Upper lobe of left lung (tissue), 6 donors: ENCODE measurements at regions not wholly inside any gene's neighbourhood (a gene's known extent, or its start where the extent isn't known, plus 50 kb on each side); places are given as distances from the start of the nearest gene placed in this dataset.

Experiments used
- ATAC-seq, 2 donors: fragments of 200-7000 bp; cut with Tn5 transposase; one replicate each; pipeline ENCODE4 v1.9.1; 2022; ENCODE audit warnings: mild to moderate bottlenecking in 2 of 2, moderate library complexity in 2 of 2; ENCODE audit not compliant: low FRiP score in 2 of 2
- DNase-seq, 2 donors: peaks; one replicate each; pipeline ENCODE4 v3.0.0-alpha.2; 2019 to 2020
- H3K27ac ChIP-seq, 4 donors: fragments of 200-600 bp; sonication (generic); one replicate each; pipeline ENCODE4 v1.5.1; 2016 to 2019
- H3K27me3 ChIP-seq, 4 donors: fragments of 200-600 bp; sonication (generic); one replicate each; pipeline ENCODE4 v1.5.1; 2017 to 2019
- H3K36me3 ChIP-seq, 4 donors: fragments of 200-600 bp; sonication (generic); one replicate each; pipeline ENCODE4 v1.5.1; 2016 to 2019
- H3K4me1 ChIP-seq, 4 donors: fragments of 200-600 bp; sonication (generic); one replicate each; pipeline ENCODE4 v1.5.1; 2018 to 2019
- H3K4me3 ChIP-seq, 4 donors: fragments of 200-600 bp; sonication (generic); one replicate each; pipeline ENCODE4 v1.5.1; 2017 to 2019; ENCODE audit warnings: mild to moderate bottlenecking in 2 of 4, moderate library complexity in 1 of 4
- H3K9me3 ChIP-seq, 4 donors: fragments of 200-600 bp; sonication (generic); one replicate each; pipeline ENCODE4 v1.5.1; 2018 to 2019
- EP300 ChIP-seq, 4 donors: sonication (generic); formaldehyde crosslinking; IDR thresholded peaks; one replicate each; pipeline ENCODE4 v1.5.1; 2017; ENCODE audit warnings: antibody characterized with exemption in 4 of 4, control low read depth in 2 of 4
- POLR2A ChIP-seq, 4 donors: fragments of 450-650 bp; IDR thresholded peaks; one replicate each; pipeline ENCODE4 v1.5.1; 2016 to 2017; ENCODE audit warnings: antibody characterized with exemption in 4 of 4, mild to moderate bottlenecking in 2 of 4
- POLR2AphosphoS5 ChIP-seq, 2 donors: sonication (generic); formaldehyde crosslinking; IDR thresholded peaks; one replicate each; pipeline ENCODE4 v1.5.1; 2017; ENCODE audit warnings: antibody characterized with exemption in 2 of 2
- WGBS, 2 donors: methylation state at CpG; one replicate each; pipeline ENCODE4 v1.1.5; 2017 to 2018; 5-methylcytosine and 5-hydroxymethylcytosine counted together
- TF ChIP-seq, protein P1 (sequence below), 6 experiments: fragments of 450-650 bp in 4 of 6; fragments of 200-600 bp in 2 of 6; sonication (generic) in 2 of 6; IDR thresholded peaks; one replicate each; pipeline ENCODE4 v1.5.1; 2016 to 2019; ENCODE audit warnings: antibody characterized with exemption in 6 of 6
- donor health status: DM: no; HTN: no; CAD: no; lungs with moderate emphysema.
- donor health status: DM: no; HTN: yes; CAD: no; lungs with severe emphysema.

- no peaks in the 10 kb centered on the region for H3K9me3 ChIP-seq
- WGBS, 2 donors: 81% methylated on average over 3 of the region's 3 CpGs
Measured at GRCh38 chr18:61245276-61245675, 88.0 kb upstream of the CDH20 start.

DNA sequence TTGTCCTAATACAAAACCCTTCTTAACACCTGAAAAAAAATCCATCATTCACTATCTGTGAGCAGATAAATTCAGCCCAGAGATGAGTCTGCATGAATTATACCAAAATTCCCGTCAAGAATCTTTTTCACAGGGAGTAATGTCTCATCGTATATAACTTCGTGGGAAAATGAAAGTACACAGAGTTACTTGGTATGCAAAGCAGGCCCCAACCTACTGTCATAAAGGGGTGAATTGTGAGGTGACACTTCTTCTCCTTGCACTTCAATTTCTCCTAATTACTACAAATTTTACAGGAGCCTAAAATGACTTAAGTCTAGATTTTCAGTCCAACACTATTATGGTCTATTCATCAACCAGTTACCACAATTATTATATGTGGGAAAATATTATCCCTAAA, 84.6 kb upstream of the CDH20 start:
- DNase-seq (no peak), ATAC-seq (no peak)
- H3K9me3 ChIP-seq: no peaks in the 10 kb centered on the region
- WGBS, 2 donors: 73 to 74% methylated on average over 3 of the region's 3 CpGs
- TF ChIP-seq, protein P1, sequence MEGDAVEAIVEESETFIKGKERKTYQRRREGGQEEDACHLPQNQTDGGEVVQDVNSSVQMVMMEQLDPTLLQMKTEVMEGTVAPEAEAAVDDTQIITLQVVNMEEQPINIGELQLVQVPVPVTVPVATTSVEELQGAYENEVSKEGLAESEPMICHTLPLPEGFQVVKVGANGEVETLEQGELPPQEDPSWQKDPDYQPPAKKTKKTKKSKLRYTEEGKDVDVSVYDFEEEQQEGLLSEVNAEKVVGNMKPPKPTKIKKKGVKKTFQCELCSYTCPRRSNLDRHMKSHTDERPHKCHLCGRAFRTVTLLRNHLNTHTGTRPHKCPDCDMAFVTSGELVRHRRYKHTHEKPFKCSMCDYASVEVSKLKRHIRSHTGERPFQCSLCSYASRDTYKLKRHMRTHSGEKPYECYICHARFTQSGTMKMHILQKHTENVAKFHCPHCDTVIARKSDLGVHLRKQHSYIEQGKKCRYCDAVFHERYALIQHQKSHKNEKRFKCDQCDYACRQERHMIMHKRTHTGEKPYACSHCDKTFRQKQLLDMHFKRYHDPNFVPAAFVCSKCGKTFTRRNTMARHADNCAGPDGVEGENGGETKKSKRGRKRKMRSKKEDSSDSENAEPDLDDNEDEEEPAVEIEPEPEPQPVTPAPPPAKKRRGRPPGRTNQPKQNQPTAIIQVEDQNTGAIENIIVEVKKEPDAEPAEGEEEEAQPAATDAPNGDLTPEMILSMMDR (IDR thresholded peaks at IDR 0.05): no peak
- no peak for TF ChIP-seq POLR2AphosphoS5 (IDR thresholded peaks at IDR 0.05)
- no peak for TF ChIP-seq EP300 (IDR thresholded peaks at IDR 0.05)
- no peak for TF ChIP-seq POLR2A (IDR thresholded peaks at IDR 0.05)
- no peaks in the 10 kb centered on the region for H3K4me1 ChIP-seq
- H3K27me3 ChIP-seq: no peaks in the 10 kb centered on the region
- no peaks in the 10 kb centered on the region for H3K36me3 ChIP-seq
- H3K4me3 ChIP-seq: no peak overlapping the region
- no peak overlapping the region for H3K27ac ChIP-seq

More at GRCh38 chr18:61245276-61245675, 88.0 kb upstream of the CDH20 start:
- ATAC-seq (no peak), DNase-seq (no peak)
- no peaks in the 10 kb centered on the region for H3K27me3 ChIP-seq
- H3K4me1 ChIP-seq: no peaks in the 10 kb centered on the region
- TF ChIP-seq, protein P1 (IDR thresholded peaks at IDR 0.05): no peak
- no peak for TF ChIP-seq POLR2AphosphoS5 (IDR thresholded peaks at IDR 0.05)
- no peak for TF ChIP-seq EP300 (IDR thresholded peaks at IDR 0.05)
- no peak overlapping the region for H3K4me3 ChIP-seq
- no peaks in the 10 kb centered on the region for H3K36me3 ChIP-seq
- no peak overlapping the region for H3K27ac ChIP-seq

- Histone ChIP-seq H3K4me1 (no peaks in the 10 kb centered on the region), H3K27me3 (no peaks in the 10 kb centered on the region), H3K9me3 (no peaks in the 10 kb centered on the region), H3K4me3 (no peak overlapping the region), H3K27ac (no peak overlapping the region), H3K36me3 (no peaks in the 10 kb centered on the region)
- TF ChIP-seq POLR2A (IDR thresholded peaks at IDR 0.05): no peak
- ATAC-seq: no peak
- no peak for DNase-seq
- 85 to 93% methylated on average over 5 of the region's 5 CpGs for WGBS, 2 donors
Measured at GRCh38 chr18:61256291-61256690, 76.9 kb upstream of the CDH20 start.

- ATAC-seq (no peak), DNase-seq (no peak)
- Histone ChIP-seq H3K4me1 (no peaks in the 10 kb centered on the region), H3K4me3 (no peak overlapping the region), H3K27ac (no peak overlapping the region), H3K36me3 (no peaks in the 10 kb centered on the region), H3K9me3 (no peaks in the 10 kb centered on the region), H3K27me3 (no peaks in the 10 kb centered on the region)
- 78 to 89% methylated on average over 2 of the region's 2 CpGs for WGBS, 2 donors
- no peak for TF ChIP-seq POLR2AphosphoS5 (IDR thresholded peaks at IDR 0.05)
- TF ChIP-seq, protein P1 (IDR thresholded peaks at IDR 0.05): no peak
- no peak for TF ChIP-seq EP300 (IDR thresholded peaks at IDR 0.05)
- no peak for TF ChIP-seq POLR2A (IDR thresholded peaks at IDR 0.05)
Measured at GRCh38 chr18:61261870-61262269, 71.4 kb upstream of the CDH20 start.

- DNase-seq (no peak), ATAC-seq (no peak)
- Histone ChIP-seq H3K27me3 (no peaks in the 10 kb centered on the region), H3K4me3 (no peak overlapping the region), H3K9me3 (no peaks in the 10 kb centered on the region), H3K4me1 (no peaks in the 10 kb centered on the region), H3K27ac (no peak overlapping the region), H3K36me3 (no peaks in the 10 kb centered on the region)
- 80 to 94% methylated on average over 2 of the region's 2 CpGs for WGBS, 2 donors
- TF ChIP-seq, protein P1 (IDR thresholded peaks at IDR 0.05): no peak
- TF ChIP-seq POLR2AphosphoS5 (IDR thresholded peaks at IDR 0.05) (no peak), POLR2A (IDR thresholded peaks at IDR 0.05) (no peak), EP300 (IDR thresholded peaks at IDR 0.05) (no peak)
Measured at GRCh38 chr18:61272793-61273192, 60.4 kb upstream of the CDH20 start.
